HepG2 (cell line): ENCODE measurements at regions not wholly inside any gene's neighbourhood (a gene's known extent, or its start where the extent isn't known, plus 50 kb on each side); places are given as distances from the start of the nearest gene placed in this dataset.
A peak's percentile ranks its signal among the peaks of the same experiment; 100 is the strongest.

Experiments
- ATAC-seq: fragments of 200-7000 bp; cut with Tn5 transposase; 3 replicates; pipeline ENCODE4 v1.9.1; 2020; ENCODE audit warnings: mild to moderate bottlenecking, moderate library complexity
- BruUV-seq: library from RNA; stranded (reverse); fragments of 400-500 nt; replicated peaks from 2 replicates; lab custom pipeline; 2021; lab: Mats Ljungman, UMichigan
- CTCF ChIA-PET: fragments of 300-600 bp; formaldehyde crosslinking; extraction: SDS; loops from one replicate; lab custom pipeline; 2021; ENCODE audit warnings: low total read pairs, inconsistent platforms, low intra/inter-chr PET ratio; lab: Yijun Ruan, JAX
- POLR2A ChIA-PET: fragments of 350-600 bp; sonication (Branson Sonifier 250); formaldehyde crosslinking; loops from one replicate; lab custom pipeline; 2020; ENCODE audit warnings: antibody characterized with exemption, inconsistent platforms; lab: Yijun Ruan, JAX
- DNase-seq: peaks from one replicate; pipeline ENCODE4 v3.0.0-alpha.2; 2015; ENCODE audit warnings: low spot score
- FAIRE-seq: peaks from 3 replicates; lab custom pipeline; 2011; peaks lifted over from hg19 to GRCh38; lab: Jason Lieb, UNC
- H2AFZ ChIP-seq: one replicate; pipeline ENCODE4 v1.6.1; 2011; ENCODE audit warnings: low read length, inconsistent platforms
- H3K27ac ChIP-seq: fragments of 300-600 bp; 3 replicates; pipeline ENCODE4 v1.8.0; 2011; ENCODE audit warnings: mixed run types, mild to moderate bottlenecking, mixed read lengths, low read length, inconsistent platforms; ENCODE audit not compliant: insufficient read depth; ENCODE audit errors: extremely low read length
- H3K27me3 ChIP-seq, 2 experiments: fragments of 200-600 bp in 1 of 2; 2 replicates in 1 of 2; 3 replicates in 1 of 2; pipeline versions ENCODE4 v1.6.0 to v1.8.0; 2011; ENCODE audit warnings: low read length in 2 of 2, mild to moderate bottlenecking in 2 of 2, moderate library complexity in 2 of 2, inconsistent platforms in 1 of 2; ENCODE audit not compliant: insufficient read depth in 2 of 2, control insufficient read depth in 1 of 2
- H3K36me3 ChIP-seq, 2 experiments: fragments of 200-600 bp in 1 of 2; replicated peaks in 1 of 2; 2 replicates in 1 of 2; 3 replicates in 1 of 2; pipeline versions ENCODE4 v1.5.1 to v1.8.0; 2011; ENCODE audit warnings: low read length in 2 of 2, inconsistent platforms in 1 of 2; ENCODE audit not compliant: insufficient read depth in 2 of 2, control insufficient read depth in 1 of 2
- H3K4me1 ChIP-seq: 2 replicates; pipeline ENCODE4 v1.5.1; 2012; ENCODE audit warnings: low read length, inconsistent platforms; ENCODE audit not compliant: insufficient read depth
- H3K4me2 ChIP-seq: 2 replicates; pipeline ENCODE4 v1.6.0; 2011; ENCODE audit warnings: low read depth, low read length, inconsistent platforms
- H3K4me3 ChIP-seq, 3 experiments: fragments of 200-600 bp in 1 of 3; sonication (generic), shearing (Covaris generic) in 1 of 3; replicated peaks in 1 of 3; 2 replicates each; pipeline ENCODE4 v1.5.1; 2011 to 2016; ENCODE audit warnings: low read length in 3 of 3, inconsistent platforms in 2 of 3, low read depth in 2 of 3, mild to moderate bottlenecking in 2 of 3, control low read depth in 1 of 3, mixed read lengths in 1 of 3; ENCODE audit not compliant: insufficient read depth in 1 of 3
- H3K79me2 ChIP-seq: one replicate; pipeline ENCODE4 v1.6.1; 2011; ENCODE audit warnings: low read length, inconsistent platforms; ENCODE audit not compliant: insufficient read depth
- H3K9ac ChIP-seq: 2 replicates; pipeline ENCODE4 v1.6.0; 2011; ENCODE audit warnings: mild to moderate bottlenecking, low read depth, low read length, inconsistent platforms; ENCODE audit not compliant: insufficient read depth
- H3K9me3 ChIP-seq: 2 replicates; pipeline ENCODE4 v1.5.1; 2012; ENCODE audit warnings: mild to moderate bottlenecking, low read length
- H4K20me1 ChIP-seq: 2 replicates; pipeline ENCODE4 v1.6.0; 2011; ENCODE audit warnings: inconsistent platforms, mild to moderate bottlenecking, low read length, moderate library complexity; ENCODE audit not compliant: insufficient read depth
- CAMTA2 ChIP-seq: sonication (generic); formaldehyde crosslinking; IDR thresholded peaks from 2 replicates; pipeline ENCODE4 v1.4.0; 2020; ENCODE audit warnings: mild to moderate bottlenecking, missing genetic modification reagents, borderline replicate concordance
- EHMT2 ChIP-seq: fragments of 200-600 bp; sonication (generic); IDR thresholded peaks from 2 replicates; pipeline ENCODE4 v1.7.0; 2017; ENCODE audit warnings: antibody characterized with exemption, low read depth, low read length, borderline replicate concordance
- FOSL2 ChIP-seq: sonication (generic); formaldehyde crosslinking; IDR thresholded peaks from 2 replicates; pipeline ENCODE4 v1.4.0; 2020; ENCODE audit warnings: missing genetic modification reagents
- KAT7 ChIP-seq: IDR thresholded peaks from 2 replicates; pipeline ENCODE4 v1.6.1; 2018; ENCODE audit warnings: borderline replicate concordance, missing compliant biosample characterization
- YY1 ChIP-seq: IDR thresholded peaks from 2 replicates; pipeline ENCODE4 v1.6.1; 2011; ENCODE audit warnings: low read length, low read depth, moderate library complexity, mild to moderate bottlenecking; ENCODE audit not compliant: insufficient read depth, insufficient replicate concordance
- ZNF230 ChIP-seq: sonication (generic); formaldehyde crosslinking; IDR thresholded peaks from 2 replicates; pipeline ENCODE4 v1.4.0; 2020; ENCODE audit warnings: mild to moderate bottlenecking, missing genetic modification reagents
- ZNF468 ChIP-seq: sonication (generic); formaldehyde crosslinking; IDR thresholded peaks from 2 replicates; pipeline ENCODE4 v1.8.0; 2022; ENCODE audit warnings: mild to moderate bottlenecking, moderate library complexity, missing genetic modification reagents
- ZNF550 ChIP-seq: sonication (generic); formaldehyde crosslinking; IDR thresholded peaks from 2 replicates; pipeline ENCODE4 v1.4.0; 2020; ENCODE audit warnings: mild to moderate bottlenecking, missing genetic modification reagents, borderline replicate concordance
- WGBS: methylation state at CpG from one replicate; pipeline ENCODE4 v1.1.6; 2017; ENCODE audit warnings: low lambda C conversion rate; 5-methylcytosine and 5-hydroxymethylcytosine counted together
- in situ Hi-C: cut with HindIII; loops from 2 replicates; pipeline ENCODE4 v1.10.0; 2017; ENCODE audit warnings: low pct_unique_long_range_greater_than_20kb; ENCODE audit not compliant: extremely low pct_ligation_motif_present
- intact Hi-C: fragments of 100-400 bp; cut with micrococcal nuclease; formaldehyde crosslinking; loops from one replicate; pipeline ENCODE4 v1.10.0; 2022; ENCODE audit not compliant: unreplicated experiment
- TF ChIP-seq, protein P1 (sequence below): sonication (generic); formaldehyde crosslinking; IDR thresholded peaks from 2 replicates; pipeline ENCODE4 v1.4.0; 2020; ENCODE audit warnings: missing genetic modification reagents
- TF ChIP-seq, protein P2 (sequence below): sonication (generic); formaldehyde crosslinking; IDR thresholded peaks from 2 replicates; pipeline ENCODE4 v1.4.0; 2020; ENCODE audit warnings: missing genetic modification reagents
- TF ChIP-seq, protein P3 (sequence below): sonication (generic); formaldehyde crosslinking; IDR thresholded peaks from one replicate; pipeline ENCODE4 v1.5.1; 2020; ENCODE audit warnings: mild to moderate bottlenecking, missing genetic modification reagents; ENCODE audit errors: not compliant biosample characterization

DNA sequence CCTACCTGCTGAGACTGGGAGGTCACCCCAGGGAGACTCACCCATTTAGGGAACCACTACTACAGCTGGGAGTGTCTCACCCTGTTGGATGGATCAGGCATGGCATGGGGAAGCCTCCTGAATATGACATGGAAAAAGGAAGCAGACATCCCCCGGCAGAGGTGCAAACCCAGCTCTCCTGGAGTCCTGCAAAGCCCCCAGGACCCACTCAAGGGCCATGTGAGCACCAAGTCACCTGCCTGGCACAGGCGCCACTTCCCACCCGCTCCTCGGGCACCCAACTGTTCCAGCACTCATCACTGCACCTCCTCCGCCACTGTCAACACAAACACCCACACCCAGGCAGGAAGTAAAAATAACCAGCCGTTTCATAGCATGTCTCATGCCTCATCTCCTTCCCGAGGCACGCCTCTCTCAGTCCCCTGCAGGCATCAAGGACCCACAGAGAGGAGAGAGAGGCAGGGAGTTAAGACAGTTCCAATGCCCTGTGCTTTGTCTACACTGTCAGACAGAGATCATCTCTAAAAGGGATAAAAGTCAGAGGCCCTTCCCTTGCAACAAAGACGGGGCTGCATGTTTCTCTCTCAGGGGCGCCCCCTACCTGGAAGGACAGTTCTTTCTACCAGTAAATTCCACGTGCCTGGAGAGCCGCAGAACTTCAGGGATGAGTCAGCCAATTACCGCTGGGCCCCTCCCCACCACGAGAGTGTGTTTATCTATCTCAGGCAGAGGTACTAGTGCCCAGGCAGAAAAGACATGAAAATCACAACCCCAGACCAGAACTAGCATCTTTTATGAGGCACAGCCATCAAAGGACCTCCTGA lies 150.1 kb upstream of the SOD1 start:
- intact Hi-C loops, result loop anchor here (10.0 kb wide), 1 partner anchor 905 kb away; the partner anchor contains the start of gene EVA1C
- H3K9ac ChIP-seq, result no peak overlapping the region
- peak; percentile 73 for TF ChIP-seq FOSL2 (CRISPR knock-in tag)
- TF ChIP-seq, protein P1, sequence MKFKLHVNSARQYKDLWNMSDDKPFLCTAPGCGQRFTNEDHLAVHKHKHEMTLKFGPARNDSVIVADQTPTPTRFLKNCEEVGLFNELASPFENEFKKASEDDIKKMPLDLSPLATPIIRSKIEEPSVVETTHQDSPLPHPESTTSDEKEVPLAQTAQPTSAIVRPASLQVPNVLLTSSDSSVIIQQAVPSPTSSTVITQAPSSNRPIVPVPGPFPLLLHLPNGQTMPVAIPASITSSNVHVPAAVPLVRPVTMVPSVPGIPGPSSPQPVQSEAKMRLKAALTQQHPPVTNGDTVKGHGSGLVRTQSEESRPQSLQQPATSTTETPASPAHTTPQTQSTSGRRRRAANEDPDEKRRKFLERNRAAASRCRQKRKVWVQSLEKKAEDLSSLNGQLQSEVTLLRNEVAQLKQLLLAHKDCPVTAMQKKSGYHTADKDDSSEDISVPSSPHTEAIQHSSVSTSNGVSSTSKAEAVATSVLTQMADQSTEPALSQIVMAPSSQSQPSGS, result no peak
- TF ChIP-seq ZNF230 (CRISPR knock-in tag), result no peak
- TF ChIP-seq KAT7 (CRISPR knock-in tag), result no peak
- TF ChIP-seq YY1, result no peak
- no peak for TF ChIP-seq EHMT2
- TF ChIP-seq, protein P2, sequence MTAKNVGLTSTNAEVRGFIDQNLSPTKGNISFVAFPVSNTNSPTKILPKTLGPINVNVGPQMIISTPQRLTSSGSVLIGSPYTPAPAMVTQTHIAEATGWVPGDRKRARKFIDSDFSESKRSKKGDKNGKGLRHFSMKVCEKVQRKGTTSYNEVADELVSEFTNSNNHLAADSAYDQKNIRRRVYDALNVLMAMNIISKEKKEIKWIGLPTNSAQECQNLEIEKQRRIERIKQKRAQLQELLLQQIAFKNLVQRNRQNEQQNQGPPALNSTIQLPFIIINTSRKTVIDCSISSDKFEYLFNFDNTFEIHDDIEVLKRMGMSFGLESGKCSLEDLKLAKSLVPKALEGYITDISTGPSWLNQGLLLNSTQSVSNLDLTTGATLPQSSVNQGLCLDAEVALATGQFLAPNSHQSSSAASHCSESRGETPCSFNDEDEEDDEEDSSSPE (CRISPR knock-in tag), result no peak
- no peak for TF ChIP-seq CAMTA2 (CRISPR knock-in tag)
- TF ChIP-seq ZNF468 (CRISPR knock-in tag), result no peak
- no peak for TF ChIP-seq ZNF550 (CRISPR knock-in tag)
- TF ChIP-seq, protein P3, sequence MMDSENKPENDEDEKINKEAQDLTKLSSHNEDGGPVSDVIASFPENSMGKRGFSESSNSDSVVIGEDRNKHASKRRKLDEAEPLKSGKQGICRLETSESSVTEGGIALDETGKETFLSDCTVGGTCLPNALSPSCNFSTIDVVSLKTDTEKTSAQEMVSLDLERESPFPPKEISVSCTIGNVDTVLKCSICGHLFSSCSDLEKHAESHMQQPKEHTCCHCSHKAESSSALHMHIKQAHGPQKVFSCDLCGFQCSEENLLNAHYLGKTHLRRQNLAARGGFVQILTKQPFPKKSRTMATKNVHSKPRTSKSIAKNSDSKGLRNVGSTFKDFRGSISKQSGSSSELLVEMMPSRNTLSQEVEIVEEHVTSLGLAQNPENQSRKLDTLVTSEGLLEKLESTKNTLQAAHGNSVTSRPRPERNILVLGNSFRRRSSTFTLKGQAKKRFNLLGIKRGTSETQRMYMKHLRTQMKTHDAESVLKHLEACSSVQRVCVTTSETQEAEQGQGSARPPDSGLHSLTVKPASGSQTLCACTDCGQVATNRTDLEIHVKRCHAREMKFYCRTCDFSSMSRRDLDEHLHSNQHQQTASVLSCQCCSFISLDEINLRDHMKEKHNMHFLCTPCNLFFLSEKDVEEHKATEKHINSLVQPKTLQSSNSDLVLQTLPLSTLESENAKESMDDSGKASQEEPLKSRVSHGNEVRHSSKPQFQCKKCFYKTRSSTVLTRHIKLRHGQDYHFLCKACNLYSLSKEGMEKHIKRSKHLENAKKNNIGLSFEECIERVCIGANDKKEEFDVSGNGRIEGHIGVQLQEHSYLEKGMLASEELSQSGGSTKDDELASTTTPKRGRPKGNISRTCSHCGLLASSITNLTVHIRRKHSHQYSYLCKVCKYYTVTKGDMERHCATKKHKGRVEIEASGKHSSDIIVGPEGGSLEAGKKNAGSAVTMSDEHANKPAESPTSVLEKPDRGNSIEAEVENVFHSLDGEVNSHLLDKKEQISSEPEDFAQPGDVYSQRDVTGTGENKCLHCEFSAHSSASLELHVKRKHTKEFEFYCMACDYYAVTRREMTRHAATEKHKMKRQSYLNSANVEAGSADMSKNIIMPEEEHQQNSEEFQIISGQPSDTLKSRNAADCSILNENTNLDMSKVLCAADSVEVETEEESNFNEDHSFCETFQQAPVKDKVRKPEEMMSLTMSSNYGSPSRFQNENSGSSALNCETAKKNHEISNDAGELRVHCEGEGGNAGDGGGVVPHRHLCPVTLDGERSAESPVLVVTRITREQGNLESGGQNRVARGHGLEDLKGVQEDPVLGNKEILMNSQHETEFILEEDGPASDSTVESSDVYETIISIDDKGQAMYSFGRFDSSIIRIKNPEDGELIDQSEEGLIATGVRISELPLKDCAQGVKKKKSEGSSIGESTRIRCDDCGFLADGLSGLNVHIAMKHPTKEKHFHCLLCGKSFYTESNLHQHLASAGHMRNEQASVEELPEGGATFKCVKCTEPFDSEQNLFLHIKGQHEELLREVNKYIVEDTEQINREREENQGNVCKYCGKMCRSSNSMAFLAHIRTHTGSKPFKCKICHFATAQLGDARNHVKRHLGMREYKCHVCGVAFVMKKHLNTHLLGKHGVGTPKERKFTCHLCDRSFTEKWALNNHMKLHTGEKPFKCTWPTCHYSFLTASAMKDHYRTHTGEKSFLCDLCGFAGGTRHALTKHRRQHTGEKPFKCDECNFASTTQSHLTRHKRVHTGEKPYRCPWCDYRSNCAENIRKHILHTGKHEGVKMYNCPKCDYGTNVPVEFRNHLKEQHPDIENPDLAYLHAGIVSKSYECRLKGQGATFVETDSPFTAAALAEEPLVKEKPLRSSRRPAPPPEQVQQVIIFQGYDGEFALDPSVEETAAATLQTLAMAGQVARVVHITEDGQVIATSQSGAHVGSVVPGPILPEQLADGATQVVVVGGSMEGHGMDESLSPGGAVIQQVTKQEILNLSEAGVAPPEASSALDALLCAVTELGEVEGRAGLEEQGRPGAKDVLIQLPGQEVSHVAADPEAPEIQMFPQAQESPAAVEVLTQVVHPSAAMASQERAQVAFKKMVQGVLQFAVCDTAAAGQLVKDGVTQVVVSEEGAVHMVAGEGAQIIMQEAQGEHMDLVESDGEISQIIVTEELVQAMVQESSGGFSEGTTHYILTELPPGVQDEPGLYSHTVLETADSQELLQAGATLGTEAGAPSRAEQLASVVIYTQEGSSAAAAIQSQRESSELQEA (CRISPR knock-in tag), result no peak

More for the DNA sequence above, 150.1 kb upstream of the SOD1 start:
- in situ Hi-C loops, result no loop called here
- Histone ChIP-seq H3K27me3 (no peaks in the 10 kb centered on the region), H3K27ac (no peak overlapping the region), H4K20me1 (no peaks in the 10 kb centered on the region), H3K4me1 (no peaks in the 10 kb centered on the region), H3K9me3 (no peaks in the 10 kb centered on the region), H3K4me3 (no peak overlapping the region), H3K4me2 (no peak overlapping the region), H3K79me2 (no peaks in the 10 kb centered on the region), H2AFZ (no peak overlapping the region), H3K36me3 (no peaks in the 10 kb centered on the region)
- ChIA-PET POLR2A (no interaction called here), CTCF (no interaction called here)
- no TSS peak for BruUV-seq
- ATAC-seq (peak; percentile 64), DNase-seq (peak; percentile 18), FAIRE-seq (no peak)
- 4% methylated on average over 9 of the region's 14 CpGs for WGBS
